ENCODE measurements at regions not wholly inside any gene's neighbourhood (a gene's known extent, or its start where the extent isn't known, plus 50 kb on each side); places are given as distances from the start of the nearest gene placed in this dataset.

DNA sequence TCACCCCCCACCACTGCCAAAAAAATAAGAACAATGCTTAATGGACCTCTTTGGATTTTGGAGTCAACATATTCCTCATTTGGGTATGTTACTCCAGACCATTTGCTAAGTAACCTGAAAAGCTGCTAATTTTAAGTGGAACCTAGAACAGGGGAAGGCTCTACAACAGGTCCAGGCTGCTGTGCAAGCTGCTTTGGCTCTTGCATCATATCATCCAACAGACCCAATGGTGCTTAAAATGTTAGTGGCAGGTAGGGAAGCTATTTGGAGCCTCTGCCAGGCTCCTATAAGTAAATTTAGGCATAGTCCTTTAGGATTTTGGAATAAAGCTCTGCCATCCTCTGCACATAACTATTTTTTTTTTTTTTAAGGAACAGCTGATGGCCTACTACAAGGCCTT, 132.2 kb upstream of the PMCH start:
- no peak for TF ChIP-seq TAF1 (IDR thresholded peaks at IDR 0.05; ENCODE audit: low read depth, low read length)
- no peak for TF ChIP-seq BRCA1 (IDR thresholded peaks at IDR 0.05; ENCODE audit: low read depth, low read length)
- no peak for TF ChIP-seq CTCF (IDR thresholded peaks at IDR 0.05; ENCODE audit: control extremely low read depth in 1 of 3, insufficient read depth in 1 of 3, low read depth in 1 of 3, low read length in 3 of 3)
- no peak for TF ChIP-seq POLR2AphosphoS5 (IDR thresholded peaks at IDR 0.05; ENCODE audit: low read depth, low read length)
- TF ChIP-seq FOSL1 (IDR thresholded peaks at IDR 0.05; ENCODE audit: insufficient read depth, low read depth, low read length), result no peak
